ENCODE measurements at regions not wholly inside any gene's neighbourhood (a gene's known extent, or its start where the extent isn't known, plus 50 kb on each side); places are given as distances from the start of the nearest gene placed in this dataset.

DNA sequence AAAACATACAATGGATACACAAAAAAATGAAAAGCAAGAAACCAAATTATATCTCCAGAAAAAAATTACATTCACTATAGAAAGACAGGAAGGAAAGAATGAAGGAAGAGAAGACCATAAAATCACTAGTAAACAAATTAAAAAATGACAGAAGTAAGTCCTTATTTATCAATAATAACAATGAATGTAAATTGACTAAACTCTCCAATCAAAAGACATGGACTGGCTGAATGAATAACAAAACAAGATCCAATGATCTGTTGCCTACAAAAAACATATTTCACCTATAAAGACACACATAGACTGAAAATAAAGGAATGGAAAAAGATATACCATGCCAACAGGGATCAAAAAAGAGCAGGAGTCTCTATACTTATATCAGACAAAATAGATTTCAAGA, 203.2 kb upstream of the F9 start:
- Histone ChIP-seq H3K9me3 (ENCODE audit: control insufficient read depth in 1 of 2, insufficient read depth in 1 of 2, low read depth in 1 of 2, low read length in 2 of 2) (no peaks in the 10 kb centered on the region), H3K36me3 (ENCODE audit: control insufficient read depth in 1 of 2, insufficient read depth in 2 of 2, low read length in 2 of 2) (no peaks in the 10 kb centered on the region), H3K27me3 (ENCODE audit: insufficient read depth, low read length) (no peaks in the 10 kb centered on the region), H3K9me2 (ENCODE audit: insufficient read depth) (no peaks in the 10 kb centered on the region), H3K4me1 (ENCODE audit: control insufficient read depth in 1 of 2, insufficient read depth in 2 of 2, low read length in 2 of 2) (no peaks in the 10 kb centered on the region), H4K20me1 (ENCODE audit: insufficient read depth) (no peaks in the 10 kb centered on the region), H2AFZ (ENCODE audit: low read depth, low read length, poor library complexity, severe bottlenecking) (no peak overlapping the region), H3K9ac (ENCODE audit: low read length) (no peak overlapping the region), H3K4me3 (replicated peaks in 1 of 2; ENCODE audit: low read depth in 1 of 2, low read length in 2 of 2) (no peak overlapping the region), H3K79me2 (ENCODE audit: insufficient read depth, low read length) (no peaks in the 10 kb centered on the region), H3K27ac (ENCODE audit: low read depth, low read length) (no peak overlapping the region), H3K4me2 (ENCODE audit: low read length) (no peak overlapping the region)
- ATAC-seq (no peak), DNase-seq (ENCODE audit: low read depth, low spot score) (no peak)
- no TSS peak for BruUV-seq (replicated peaks)
- intact Hi-C loops (cut with micrococcal nuclease) = no loop called here
- ChIA-PET POLR2A (no interaction called here), CTCF (no interaction called here), RAD21 (ENCODE audit: low non-redundant PET in 1 of 2, low total read pairs in 2 of 2, uncharacterized antibody in 2 of 2, unreplicated experiment in 2 of 2) (no interaction called here)
- TF ChIP-seq YY1 (IDR thresholded peaks at IDR 0.05; ENCODE audit: extremely low read depth, insufficient replicate concordance, low read depth, low read length) = no peak
- TF ChIP-seq, protein P1, sequence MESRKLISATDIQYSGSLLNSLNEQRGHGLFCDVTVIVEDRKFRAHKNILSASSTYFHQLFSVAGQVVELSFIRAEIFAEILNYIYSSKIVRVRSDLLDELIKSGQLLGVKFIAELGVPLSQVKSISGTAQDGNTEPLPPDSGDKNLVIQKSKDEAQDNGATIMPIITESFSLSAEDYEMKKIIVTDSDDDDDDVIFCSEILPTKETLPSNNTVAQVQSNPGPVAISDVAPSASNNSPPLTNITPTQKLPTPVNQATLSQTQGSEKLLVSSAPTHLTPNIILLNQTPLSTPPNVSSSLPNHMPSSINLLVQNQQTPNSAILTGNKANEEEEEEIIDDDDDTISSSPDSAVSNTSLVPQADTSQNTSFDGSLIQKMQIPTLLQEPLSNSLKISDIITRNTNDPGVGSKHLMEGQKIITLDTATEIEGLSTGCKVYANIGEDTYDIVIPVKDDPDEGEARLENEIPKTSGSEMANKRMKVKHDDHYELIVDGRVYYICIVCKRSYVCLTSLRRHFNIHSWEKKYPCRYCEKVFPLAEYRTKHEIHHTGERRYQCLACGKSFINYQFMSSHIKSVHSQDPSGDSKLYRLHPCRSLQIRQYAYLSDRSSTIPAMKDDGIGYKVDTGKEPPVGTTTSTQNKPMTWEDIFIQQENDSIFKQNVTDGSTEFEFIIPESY (IDR thresholded peaks at IDR 0.05; ENCODE audit: extremely low read depth, insufficient replicate concordance, low read length) = no peak

GRCh38 chrX:139324756-139325155, 205.8 kb upstream of the F9 start:
- ATAC-seq (no peak), DNase-seq (ENCODE audit: low read depth, low spot score) (no peak)
- intact Hi-C loops (cut with micrococcal nuclease) = no loop called here
- Histone ChIP-seq H3K4me3 (replicated peaks in 1 of 2; ENCODE audit: low read depth in 1 of 2, low read length in 2 of 2) (no peak overlapping the region), H3K27ac (ENCODE audit: low read depth, low read length) (no peak overlapping the region), H3K9me3 (ENCODE audit: control insufficient read depth in 1 of 2, insufficient read depth in 1 of 2, low read depth in 1 of 2, low read length in 2 of 2) (no peaks in the 10 kb centered on the region), H3K36me3 (ENCODE audit: control insufficient read depth in 1 of 2, insufficient read depth in 2 of 2, low read length in 2 of 2) (no peaks in the 10 kb centered on the region), H2AFZ (ENCODE audit: low read depth, low read length, poor library complexity, severe bottlenecking) (no peak overlapping the region), H3K9ac (ENCODE audit: low read length) (no peak overlapping the region), H3K9me2 (ENCODE audit: insufficient read depth) (no peaks in the 10 kb centered on the region), H3K79me2 (ENCODE audit: insufficient read depth, low read length) (no peaks in the 10 kb centered on the region), H4K20me1 (ENCODE audit: insufficient read depth) (no peaks in the 10 kb centered on the region), H3K4me2 (ENCODE audit: low read length) (no peak overlapping the region), H3K27me3 (ENCODE audit: insufficient read depth, low read length) (no peaks in the 10 kb centered on the region), H3K4me1 (ENCODE audit: control insufficient read depth in 1 of 2, insufficient read depth in 2 of 2, low read length in 2 of 2) (no peaks in the 10 kb centered on the region)
- ChIA-PET CTCF (no interaction called here), RAD21 (ENCODE audit: low non-redundant PET in 1 of 2, low total read pairs in 2 of 2, uncharacterized antibody in 2 of 2, unreplicated experiment in 2 of 2) (no interaction called here), POLR2A (no interaction called here)
- no TSS peak for BruUV-seq (replicated peaks)
- no peak for TF ChIP-seq EGR1 (IDR thresholded peaks at IDR 0.05; ENCODE audit: low read depth)
- no peak for TF ChIP-seq FOSL1 (IDR thresholded peaks at IDR 0.05; ENCODE audit: low read depth)
- TF ChIP-seq POLR2AphosphoS5 (IDR thresholded peaks at IDR 0.05; ENCODE audit: low read depth, low read length) = no peak
- TF ChIP-seq ZFX (IDR thresholded peaks at IDR 0.05) = no peak
- TF ChIP-seq RAD21 (IDR thresholded peaks at IDR 0.05; ENCODE audit: low read depth) = no peak
- TF ChIP-seq EZH2phosphoT487 (IDR thresholded peaks at IDR 0.05; ENCODE audit: borderline replicate concordance) = no peak
- TF ChIP-seq ZNF274 (IDR thresholded peaks at IDR 0.05; ENCODE audit: low read depth, low read length) = no peak
- no peak for TF ChIP-seq POLR2A (IDR thresholded peaks at IDR 0.05; ENCODE audit: borderline replicate concordance, extremely low read depth, insufficient read depth, insufficient read length)
- TF ChIP-seq SRF (IDR thresholded peaks at IDR 0.05; ENCODE audit: low read depth) = no peak
- TF ChIP-seq, protein P1 (IDR thresholded peaks at IDR 0.05; ENCODE audit: extremely low read depth, insufficient replicate concordance, low read length) = no peak
- no peak for TF ChIP-seq ELF1 (IDR thresholded peaks at IDR 0.05; ENCODE audit: borderline replicate concordance, low read depth)
- no peak for TF ChIP-seq REST (IDR thresholded peaks at IDR 0.05; ENCODE audit: low read depth)
- no peak for TF ChIP-seq SP1 (IDR thresholded peaks at IDR 0.05; ENCODE audit: low read depth)
- TF ChIP-seq YY1 (IDR thresholded peaks at IDR 0.05; ENCODE audit: extremely low read depth, insufficient replicate concordance, low read depth, low read length) = no peak

Measured in HCT116 (cell line).